Neural progenitor cell (in vitro differentiated cells): ENCODE measurements at regions not wholly inside any gene's neighbourhood (a gene's known extent, or its start where the extent isn't known, plus 50 kb on each side); places are given as distances from the start of the nearest gene placed in this dataset.

Experiments used
- DNase-seq: peaks from one replicate; pipeline ENCODE4 v3.0.0-alpha.2; 2016; ENCODE audit warnings: low spot score
- H2AFZ ChIP-seq: fragments of 200-600 bp; sonication (generic); replicated peaks from 2 replicates; pipeline ENCODE4 v1.6.1; 2016; ENCODE audit warnings: antibody characterized with exemption
- H3F3A ChIP-seq: fragments of 200-600 bp; sonication (generic); 2 replicates; pipeline ENCODE4 v1.6.1; 2016; ENCODE audit warnings: antibody characterized with exemption, low read depth
- H3K27ac ChIP-seq: fragments of 200-600 bp; sonication (generic); 2 replicates; pipeline ENCODE4 v1.5.1; 2016; ENCODE audit warnings: mild to moderate bottlenecking
- H3K27me3 ChIP-seq: fragments of 200-600 bp; sonication (generic); 2 replicates; pipeline ENCODE4 v1.6.1; 2016; ENCODE audit warnings: mild to moderate bottlenecking, moderate library complexity
- H3K36me3 ChIP-seq: fragments of 200-600 bp; sonication (generic); 2 replicates; pipeline ENCODE4 v1.5.1; 2016
- H3K4me1 ChIP-seq: fragments of 200-600 bp; sonication (generic); 2 replicates; pipeline ENCODE4 v1.6.1; 2016; ENCODE audit warnings: mixed run types
- H3K4me2 ChIP-seq: fragments of 200-600 bp; sonication (generic); 2 replicates; pipeline ENCODE4 v1.6.1; 2016
- H3K4me3 ChIP-seq: fragments of 200-600 bp; sonication (generic); 2 replicates; pipeline ENCODE4 v1.5.1; 2016
- H3K79me2 ChIP-seq: fragments of 200-600 bp; sonication (generic); 2 replicates; pipeline ENCODE4 v1.6.1; 2016; ENCODE audit warnings: low read depth
- H3K9ac ChIP-seq: fragments of 200-600 bp; sonication (generic); 2 replicates; pipeline ENCODE4 v1.6.1; 2016
- H3K9me3 ChIP-seq: fragments of 200-600 bp; sonication (generic); 2 replicates; pipeline ENCODE4 v1.5.1; 2016; ENCODE audit warnings: low read depth
- H4K20me1 ChIP-seq: fragments of 200-600 bp; sonication (generic); 2 replicates; pipeline ENCODE4 v1.6.1; 2016; ENCODE audit warnings: low read depth
- H3K27ac Mint-ChIP-seq: 3 replicates; pipeline ENCODE4 v1.8.0; 2021; ENCODE audit warnings: mixed read lengths
- H3K27me3 Mint-ChIP-seq: 2 replicates; pipeline ENCODE4 v1.8.0; 2022; ENCODE audit warnings: low read depth, mild to moderate bottlenecking, inconsistent platforms, moderate library complexity, mixed read lengths; ENCODE audit not compliant: insufficient read depth
- H3K36me3 Mint-ChIP-seq: 3 replicates; pipeline ENCODE4 v1.8.0; 2021; ENCODE audit warnings: mixed read lengths
- H3K4me1 Mint-ChIP-seq: 3 replicates; pipeline ENCODE4 v1.8.0; 2021; ENCODE audit warnings: mixed read lengths
- H3K4me3 Mint-ChIP-seq: 3 replicates; pipeline ENCODE4 v1.8.0; 2021; ENCODE audit warnings: mild to moderate bottlenecking, moderate library complexity, mixed read lengths
- H3K9me3 Mint-ChIP-seq: 3 replicates; pipeline ENCODE4 v1.8.0; 2020; ENCODE audit warnings: mixed read lengths
- CTCF ChIP-seq: fragments of 200-600 bp; sonication (generic); IDR thresholded peaks from 2 replicates; pipeline ENCODE4 v1.5.1; 2017; ENCODE audit warnings: antibody characterized with exemption, mild to moderate bottlenecking
- EZH2 ChIP-seq: fragments of 200-600 bp; sonication (generic); IDR thresholded peaks from 2 replicates; pipeline ENCODE4 v1.6.1; 2017; ENCODE audit warnings: antibody characterized with exemption, mild to moderate bottlenecking, moderate library complexity
- EZH2phosphoT487 ChIP-seq: fragments of 200-600 bp; sonication (generic); IDR thresholded peaks from 2 replicates; pipeline ENCODE4 v1.6.1; 2017; ENCODE audit warnings: antibody characterized with exemption

- no peaks in the 10 kb centered on the region for H3F3A ChIP-seq
- H3K27ac ChIP-seq, result no peak overlapping the region
- Mint-ChIP-seq H3K4me3 (no peak overlapping the region), H3K4me1 (peaks cover 3% of the 10 kb centered on the region), H3K27me3 (peaks cover 13% of the 10 kb centered on the region), H3K9me3 (peaks cover 4% of the 10 kb centered on the region), H3K36me3 (no peaks in the 10 kb centered on the region), H3K27ac (no peak overlapping the region)
- no peak overlapping the region for H3K9ac ChIP-seq
- no peak overlapping the region for H2AFZ ChIP-seq
- no peaks in the 10 kb centered on the region for H3K79me2 ChIP-seq
- H3K4me1 ChIP-seq, result peaks cover 7% of the 10 kb centered on the region
- no peak for DNase-seq
- no peak for TF ChIP-seq EZH2
- TF ChIP-seq CTCF, result no peak
- TF ChIP-seq EZH2phosphoT487, result no peak
- no peaks in the 10 kb centered on the region for H4K20me1 ChIP-seq
- no peaks in the 10 kb centered on the region for H3K36me3 ChIP-seq
- H3K4me2 ChIP-seq, result no peak overlapping the region
- H3K9me3 ChIP-seq, result no peaks in the 10 kb centered on the region
- no peaks in the 10 kb centered on the region for H3K27me3 ChIP-seq
- H3K4me3 ChIP-seq, result no peak overlapping the region
These were observed 83.2 kb downstream of the THNSL2 start for GRCh38 chr2:88253375-88253774.

- no peak overlapping the region for H3K27ac Mint-ChIP-seq
- H3K4me1 Mint-ChIP-seq, result peaks cover 7% of the 10 kb centered on the region
- Histone ChIP-seq H3K36me3 (no peaks in the 10 kb centered on the region), H3K4me3 (no peak overlapping the region), H3K9me3 (no peaks in the 10 kb centered on the region), H3F3A (no peaks in the 10 kb centered on the region), H2AFZ (no peak overlapping the region), H3K9ac (no peak overlapping the region), H3K79me2 (no peaks in the 10 kb centered on the region), H3K4me2 (no peak overlapping the region), H3K27ac (no peak overlapping the region), H3K27me3 (no peaks in the 10 kb centered on the region), H4K20me1 (no peaks in the 10 kb centered on the region), H3K4me1 (peaks cover under 1% of the 10 kb centered on the region)
- peaks cover 4% of the 10 kb centered on the region for H3K9me3 Mint-ChIP-seq
- peaks cover 13% of the 10 kb centered on the region for H3K27me3 Mint-ChIP-seq
- H3K4me3 Mint-ChIP-seq, result no peak overlapping the region
- no peaks in the 10 kb centered on the region for H3K36me3 Mint-ChIP-seq
- no peak for TF ChIP-seq EZH2
- no peak for TF ChIP-seq EZH2phosphoT487
- TF ChIP-seq CTCF, result no peak
- peak; percentile 24 for DNase-seq
These were observed 82.5 kb downstream of the THNSL2 start for GRCh38 chr2:88252646-88253045.

GRCh38 chr2:88252111-88252510, 82.0 kb downstream of the THNSL2 start:
- Histone ChIP-seq H3F3A (no peaks in the 10 kb centered on the region), H3K9me3 (no peaks in the 10 kb centered on the region), H3K4me1 (no peaks in the 10 kb centered on the region), H3K4me3 (no peak overlapping the region), H3K79me2 (no peaks in the 10 kb centered on the region), H3K27ac (no peak overlapping the region), H4K20me1 (no peaks in the 10 kb centered on the region), H3K27me3 (no peaks in the 10 kb centered on the region), H2AFZ (no peak overlapping the region), H3K36me3 (no peaks in the 10 kb centered on the region), H3K4me2 (no peak overlapping the region), H3K9ac (no peak overlapping the region)
- Mint-ChIP-seq H3K4me3 (no peak overlapping the region), H3K27me3 (peaks cover 14% of the 10 kb centered on the region), H3K9me3 (peaks cover 4% of the 10 kb centered on the region), H3K36me3 (no peaks in the 10 kb centered on the region), H3K4me1 (peaks cover 7% of the 10 kb centered on the region), H3K27ac (no peak overlapping the region)
- no peak for DNase-seq
- TF ChIP-seq CTCF (no peak), EZH2 (no peak), EZH2phosphoT487 (no peak)
